Neuronal stem cell (in vitro differentiated cells): ENCODE measurements at regions not wholly inside any gene's neighbourhood (a gene's known extent, or its start where the extent isn't known, plus 50 kb on each side); places are given as distances from the start of the nearest gene placed in this dataset.

Source experiments
- DNase-seq: peaks from one replicate; pipeline ENCODE4 v3.0.0-alpha.2; 2013; ENCODE audit warnings: low spot score
- H2AFZ ChIP-seq: one replicate; pipeline ENCODE4 v1.6.1; 2013; ENCODE audit warnings: mild to moderate bottlenecking, low read length, inconsistent platforms
- H2AK5ac ChIP-seq: 2 replicates; pipeline ENCODE4 v1.6.1; 2013; ENCODE audit warnings: low read depth, mild to moderate bottlenecking, inconsistent platforms, low read length, moderate library complexity, mixed read lengths
- H2BK120ac ChIP-seq: 2 replicates; pipeline ENCODE4 v1.6.1; 2013; ENCODE audit warnings: low read depth, mild to moderate bottlenecking, inconsistent platforms, low read length, moderate library complexity, mixed read lengths
- H2BK12ac ChIP-seq: one replicate; pipeline ENCODE4 v1.6.1; 2013; ENCODE audit warnings: low read length, inconsistent platforms
- H2BK15ac ChIP-seq: 2 replicates; pipeline ENCODE4 v1.6.1; 2013; ENCODE audit warnings: mild to moderate bottlenecking, low read length, inconsistent platforms, mixed read lengths
- H2BK5ac ChIP-seq: one replicate; pipeline ENCODE4 v1.6.1; 2013; ENCODE audit warnings: inconsistent platforms, mild to moderate bottlenecking, low read length, moderate library complexity
- H3K14ac ChIP-seq: one replicate; pipeline ENCODE4 v1.6.1; 2013; ENCODE audit warnings: low read length, inconsistent platforms
- H3K18ac ChIP-seq: 2 replicates; pipeline ENCODE4 v1.6.1; 2013; ENCODE audit warnings: low read length, inconsistent platforms
- H3K23ac ChIP-seq: 2 replicates; pipeline ENCODE4 v1.6.1; 2013; ENCODE audit warnings: low read depth, mild to moderate bottlenecking, mixed read lengths, low read length, inconsistent platforms; ENCODE audit not compliant: poor library complexity
- H3K27ac ChIP-seq: replicated peaks from 3 replicates; pipeline ENCODE4 v1.5.1; 2013; ENCODE audit warnings: low read length, inconsistent platforms
- H3K27me3 ChIP-seq, 3 experiments: 2 replicates each; pipeline ENCODE4 v1.6.1; 2013; ENCODE audit warnings: low read length in 3 of 3, mild to moderate bottlenecking in 2 of 3, inconsistent platforms in 1 of 3, low read depth in 1 of 3, mixed read lengths in 1 of 3, moderate library complexity in 1 of 3; ENCODE audit not compliant: control insufficient read depth in 3 of 3, insufficient read depth in 3 of 3
- H3K36me3 ChIP-seq, 2 donors: replicated peaks in 1 of 2; 2 replicates each; pipeline ENCODE4 v1.6.1; 2013; ENCODE audit warnings: low read length in 2 of 2; ENCODE audit not compliant: control insufficient read depth in 2 of 2, insufficient read depth in 2 of 2
- H3K4ac ChIP-seq: 2 replicates; pipeline ENCODE4 v1.6.1; 2013; ENCODE audit warnings: inconsistent platforms, mild to moderate bottlenecking, low read length, moderate library complexity
- H3K4me1 ChIP-seq, 2 donors: 1 replicate in 1 of 2; 2 replicates in 1 of 2; pipeline ENCODE4 v1.6.1; 2013; ENCODE audit warnings: low read length in 2 of 2, low read depth in 1 of 2; ENCODE audit not compliant: control insufficient read depth in 2 of 2, insufficient read depth in 1 of 2
- H3K4me2 ChIP-seq: one replicate; pipeline ENCODE4 v1.6.1; 2013; ENCODE audit warnings: mild to moderate bottlenecking, low read length, inconsistent platforms; ENCODE audit not compliant: insufficient read depth, poor library complexity, severe bottlenecking
- H3K4me3 ChIP-seq, 2 donors: 2 replicates each; pipeline ENCODE4 v1.5.1; 2013; ENCODE audit warnings: low read length in 2 of 2, mild to moderate bottlenecking in 2 of 2, inconsistent platforms in 1 of 2, moderate library complexity in 1 of 2
- H3K79me1 ChIP-seq: one replicate; pipeline ENCODE4 v1.6.1; 2013; ENCODE audit warnings: low read depth, mild to moderate bottlenecking, inconsistent platforms, low read length, moderate library complexity
- H3K9ac ChIP-seq: one replicate; pipeline ENCODE4 v1.6.1; 2013; ENCODE audit warnings: mild to moderate bottlenecking, low read depth, low read length, inconsistent platforms; ENCODE audit not compliant: poor library complexity
- H3K9me3 ChIP-seq, 2 donors: replicated peaks in 1 of 2; 2 replicates each; pipeline versions ENCODE3 to v1.6.1; 2013; ENCODE audit warnings: low read length in 2 of 2, mild to moderate bottlenecking in 2 of 2, inconsistent platforms in 1 of 2, low read depth in 1 of 2, mixed read lengths in 1 of 2, moderate library complexity in 1 of 2; ENCODE audit not compliant: control insufficient read depth in 2 of 2, insufficient read depth in 1 of 2
- H4K8ac ChIP-seq: one replicate; pipeline ENCODE4 v1.6.1; 2013; ENCODE audit warnings: low read depth, mild to moderate bottlenecking, inconsistent platforms, low read length, moderate library complexity
- H4K91ac ChIP-seq: one replicate; pipeline ENCODE4 v1.6.1; 2013; ENCODE audit warnings: low read length, low read depth, mild to moderate bottlenecking, inconsistent platforms; ENCODE audit not compliant: poor library complexity
- WGBS, 2 donors: extraction: QIAGEN DNeasy Blood & Tissue Kit; methylation state at CpG; one replicate each; pipeline ENCODE4 v1.1.7; 2013; ENCODE audit warnings: missing lambda C conversion rate in 2 of 2, mixed read lengths in 1 of 2; ENCODE audit not compliant: insufficient read length in 2 of 2, insufficient replicate concordance in 1 of 2; ENCODE audit errors: extremely low coverage in 2 of 2; 5-methylcytosine and 5-hydroxymethylcytosine counted together

DNA sequence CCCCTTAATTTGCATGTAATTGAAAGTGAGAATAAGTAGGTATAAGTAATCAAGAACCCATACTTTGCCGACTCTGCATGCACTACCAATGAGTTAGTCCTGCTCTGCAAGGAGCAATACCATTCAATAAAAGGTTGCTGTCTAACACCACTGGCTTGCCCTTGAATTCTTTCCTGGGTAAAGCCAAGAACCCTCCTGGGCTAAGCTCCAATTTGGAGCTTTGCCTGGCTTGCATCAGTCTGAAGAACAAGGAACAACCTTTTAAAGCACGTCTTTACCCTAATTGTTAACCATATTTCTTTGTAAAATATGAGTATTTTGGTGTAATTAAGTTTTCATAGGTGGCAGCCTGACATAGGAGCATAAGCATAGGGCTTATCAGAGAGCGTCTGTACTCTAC, 367.7 kb downstream of the MEI4 start:
- no CpG with 5 or more reads among the region's 3 CpGs for WGBS, 2 donors
- Histone ChIP-seq H3K9ac (no peak overlapping the region), H3K4me3 (no peak overlapping the region), H3K27me3 (no peaks in the 10 kb centered on the region), H3K18ac (no peak overlapping the region), H2AFZ (no peak overlapping the region), H3K14ac (no peak overlapping the region), H3K4ac (no peak overlapping the region), H2BK12ac (no peak overlapping the region), H2BK5ac (no peak overlapping the region), H3K36me3 (no peaks in the 10 kb centered on the region), H3K4me2 (no peak overlapping the region), H2BK120ac (no peak overlapping the region), H4K8ac (no peak overlapping the region), H4K91ac (no peak overlapping the region), H3K23ac (no peak overlapping the region), H3K9me3 (no peaks in the 10 kb centered on the region), H2AK5ac (no peak overlapping the region), H3K79me1 (no peaks in the 10 kb centered on the region), H3K4me1 (no peaks in the 10 kb centered on the region), H2BK15ac (no peak overlapping the region), H3K27ac (no peak overlapping the region)
- no peak for DNase-seq

DNA sequence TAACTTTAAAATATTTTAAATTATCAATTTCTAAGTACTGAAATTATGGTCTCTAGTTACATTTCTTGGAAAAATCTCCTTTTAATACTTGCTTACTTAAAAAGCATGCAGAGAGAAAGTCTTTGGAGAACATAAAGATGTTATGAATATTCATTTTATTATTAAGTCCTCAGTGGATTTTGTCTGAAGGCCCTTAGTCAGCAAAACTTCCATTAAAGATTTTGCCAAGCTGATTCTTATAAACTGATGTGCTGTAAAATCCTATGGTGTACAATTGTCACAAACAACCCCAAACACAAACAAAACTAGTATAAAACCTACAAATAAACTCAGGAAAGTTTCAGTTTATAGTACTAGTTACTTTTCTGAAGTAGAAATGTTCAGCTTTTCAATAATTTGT, 372.7 kb downstream of the MEI4 start:
- Histone ChIP-seq H3K27me3 (no peaks in the 10 kb centered on the region), H3K4me2 (no peak overlapping the region), H3K4me3 (no peak overlapping the region), H3K36me3 (no peaks in the 10 kb centered on the region), H3K4me1 (no peaks in the 10 kb centered on the region), H2BK15ac (no peak overlapping the region), H3K4ac (no peak overlapping the region), H4K8ac (no peak overlapping the region), H3K14ac (no peak overlapping the region), H3K79me1 (no peaks in the 10 kb centered on the region), H3K18ac (no peak overlapping the region), H3K27ac (no peak overlapping the region), H2BK5ac (no peak overlapping the region), H2AK5ac (no peak overlapping the region), H4K91ac (no peak overlapping the region), H3K9me3 (no peaks in the 10 kb centered on the region), H2BK12ac (no peak overlapping the region), H3K23ac (no peak overlapping the region), H2BK120ac (no peak overlapping the region), H3K9ac (no peak overlapping the region), H2AFZ (no peak overlapping the region)
- DNase-seq = no peak

DNA sequence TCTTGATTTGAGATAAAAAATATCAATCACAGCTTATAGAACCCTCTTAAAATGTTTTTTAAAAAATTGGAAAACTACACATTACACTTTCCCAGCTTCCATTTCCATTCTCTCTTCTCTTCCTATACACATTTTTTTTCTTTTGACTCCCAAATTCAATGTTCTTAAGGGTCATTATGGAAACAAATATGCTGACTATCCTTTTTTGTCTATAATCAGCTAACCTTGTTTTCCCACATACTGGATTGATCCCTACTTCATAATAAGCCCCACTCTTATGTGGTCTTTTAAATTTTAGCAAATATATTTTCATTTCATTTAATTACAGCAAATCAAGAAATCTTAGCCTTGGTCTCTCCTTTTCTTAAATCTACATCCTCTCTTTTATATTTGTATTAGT, 378.4 kb downstream of the MEI4 start:
- Histone ChIP-seq H2AFZ (no peak overlapping the region), H3K14ac (no peak overlapping the region), H3K4me1 (no peaks in the 10 kb centered on the region), H3K9me3 (no peaks in the 10 kb centered on the region), H3K4me3 (no peak overlapping the region), H2BK12ac (no peak overlapping the region), H3K9ac (no peak overlapping the region), H2AK5ac (no peak overlapping the region), H3K4ac (no peak overlapping the region), H3K23ac (no peak overlapping the region), H4K91ac (no peak overlapping the region), H3K27me3 (no peaks in the 10 kb centered on the region), H2BK15ac (no peak overlapping the region), H3K18ac (no peak overlapping the region), H3K79me1 (no peaks in the 10 kb centered on the region), H3K27ac (no peak overlapping the region), H2BK5ac (no peak overlapping the region), H3K4me2 (no peak overlapping the region), H4K8ac (no peak overlapping the region), H2BK120ac (no peak overlapping the region), H3K36me3 (no peaks in the 10 kb centered on the region)
- DNase-seq = no peak

DNA sequence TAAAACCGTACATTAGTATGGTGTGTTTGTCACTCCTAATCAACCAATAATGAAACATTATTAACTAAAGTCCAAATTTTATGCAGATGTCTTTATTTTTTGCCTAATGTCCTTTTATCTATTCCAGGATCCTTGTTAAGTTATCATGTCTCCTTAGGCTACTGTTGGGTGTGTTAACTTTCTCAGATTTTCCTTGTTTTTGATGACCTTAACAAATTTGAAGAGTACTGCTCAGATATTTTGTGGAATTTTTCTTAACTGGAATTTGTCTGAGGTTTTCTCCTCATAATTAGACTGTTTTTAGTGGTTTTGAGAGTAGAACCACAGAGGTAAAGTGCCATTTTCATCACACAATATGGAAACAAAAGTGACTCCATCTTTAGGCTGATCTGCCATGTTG, 406.3 kb downstream of the MEI4 start:
- no CpG with 5 or more reads among the region's 1 CpG for WGBS, 2 donors
- no peak overlapping the region for H2BK120ac ChIP-seq
- no peaks in the 10 kb centered on the region for H3K27me3 ChIP-seq
- no peak overlapping the region for H3K18ac ChIP-seq
- no peak overlapping the region for H3K27ac ChIP-seq
- H4K91ac ChIP-seq = no peak overlapping the region
- H3K4me2 ChIP-seq = no peak overlapping the region
- H2AK5ac ChIP-seq = no peak overlapping the region
- H3K36me3 ChIP-seq = no peaks in the 10 kb centered on the region
- H3K4me3 ChIP-seq = no peak overlapping the region
- H2AFZ ChIP-seq = no peak overlapping the region
- no peak for DNase-seq
- no peak overlapping the region for H3K9ac ChIP-seq
- H2BK12ac ChIP-seq = no peak overlapping the region
- no peak overlapping the region for H2BK15ac ChIP-seq
- no peaks in the 10 kb centered on the region for H3K79me1 ChIP-seq
- H4K8ac ChIP-seq = no peak overlapping the region
- no peaks in the 10 kb centered on the region for H3K9me3 ChIP-seq
- no peaks in the 10 kb centered on the region for H3K4me1 ChIP-seq
- no peak overlapping the region for H3K23ac ChIP-seq
- H3K14ac ChIP-seq = no peak overlapping the region
- no peak overlapping the region for H3K4ac ChIP-seq
- no peak overlapping the region for H2BK5ac ChIP-seq
